Ovary (tissue), 7 donors: ENCODE measurements at regions not wholly inside any gene's neighbourhood (a gene's known extent, or its start where the extent isn't known, plus 50 kb on each side); places are given as distances from the start of the nearest gene placed in this dataset.
"Not testable (repeated sequence)": the region's sequence is repeated elsewhere in the genome, so short reads cannot be mapped to it uniquely, and the experiment has no call there.

ENCODE experiments used
- DNase-seq, 5 donors: peaks; one replicate each; pipeline ENCODE4 v3.0.0-alpha.2; 2019 to 2020
- H3K27ac ChIP-seq, 2 donors: fragments of 200-600 bp; one replicate each; pipeline versions ENCODE4 v1.5.1 to v1.8.0; 2019 to 2022
- H3K27me3 ChIP-seq: fragments of 200-600 bp; one replicate; pipeline ENCODE4 v1.8.0; 2022
- H3K36me3 ChIP-seq: fragments of 200-600 bp; sonication (generic); one replicate; pipeline ENCODE4 v1.5.1; 2019
- H3K4me1 ChIP-seq: one replicate; pipeline ENCODE4 v1.8.1; 2013; ENCODE audit warnings: mild to moderate bottlenecking, moderate library complexity; ENCODE audit not compliant: insufficient read depth
- H3K4me3 ChIP-seq: fragments of 200-600 bp; sonication (generic); one replicate; pipeline ENCODE4 v1.5.1; 2017
- H3K9me3 ChIP-seq, 2 donors: fragments of 200-600 bp in 1 of 2; sonication (generic) in 1 of 2; one replicate each; pipeline versions ENCODE4 v1.5.1 to v1.8.1; 2013 to 2019; ENCODE audit warnings: mild to moderate bottlenecking in 1 of 2, moderate library complexity in 1 of 2
- CTCF ChIP-seq, 3 donors: fragments of 450-650 bp in 2 of 3; fragments of 200-600 bp in 1 of 3; IDR thresholded peaks; one replicate each; pipeline versions ENCODE4 v1.5.1 to v1.8.0; 2016 to 2022; ENCODE audit warnings: antibody characterized with exemption in 3 of 3, mild to moderate bottlenecking in 1 of 3
- EP300 ChIP-seq: sonication (generic); formaldehyde crosslinking; IDR thresholded peaks from one replicate; pipeline ENCODE4 v1.6.1; 2017; ENCODE audit warnings: antibody characterized with exemption
- POLR2A ChIP-seq: fragments of 450-650 bp; IDR thresholded peaks from one replicate; pipeline ENCODE4 v1.6.1; 2017; ENCODE audit warnings: antibody characterized with exemption, mild to moderate bottlenecking, moderate library complexity
- WGBS, 3 donors: extraction: QIAGEN DNeasy Blood & Tissue Kit in 1 of 3; methylation state at CpG; one replicate each; pipeline versions ENCODE4 v1.1.5 to v1.1.7; 2013 to 2017; 5-methylcytosine and 5-hydroxymethylcytosine counted together
- intact Hi-C, 4 donors: fragments of 100-400 bp; cut with DNase I; formaldehyde crosslinking; loops; one replicate each; pipeline versions ENCODE4 v1.11.0 to v1.15.1; 2022 to 2023
- donor health status: DM: no; HTN: no; CAD: no; lungs with moderate emphysema.
- donor health status: DM: no; HTN: no; CAD: no.
- donor health status: Bipolar disorder and iron deficiency.
- donor health status: DM: no; HTN: no; CAD: no.
- donor health status: DM: yes; HTN: yes; CAD: no.

- Histone ChIP-seq H3K27me3 (no peaks in the 10 kb centered on the region), H3K9me3 (no peaks in the 10 kb centered on the region), H3K4me3 (no peak overlapping the region), H3K4me1 (no peaks in the 10 kb centered on the region), H3K27ac (no peak overlapping the region), H3K36me3 (no peaks in the 10 kb centered on the region)
- TF ChIP-seq CTCF (IDR thresholded peaks at IDR 0.05) (no peak), POLR2A (no peak), EP300 (no peak)
- intact Hi-C loops = no loop called here
- WGBS, 3 donors = 92 to 94% (median 93%) methylated on average over 4 of the region's 4 CpGs
- DNase-seq = no peak
Observed at GRCh38 chr4:29085748-29086147, 1634.4 kb upstream of the PCDH7 start.

- 90 to 96% (median 95%) methylated on average over 3 of the region's 3 CpGs for WGBS, 3 donors
- no peak for TF ChIP-seq CTCF (IDR thresholded peaks at IDR 0.05)
- TF ChIP-seq EP300 = no peak
- no peak for TF ChIP-seq POLR2A
- H3K4me1 ChIP-seq = no peaks in the 10 kb centered on the region
- no peak overlapping the region for H3K27ac ChIP-seq
- no peak for DNase-seq
- no peaks in the 10 kb centered on the region for H3K9me3 ChIP-seq
- H3K36me3 ChIP-seq = no peaks in the 10 kb centered on the region
- intact Hi-C loops = no loop called here
- no peaks in the 10 kb centered on the region for H3K27me3 ChIP-seq
- H3K4me3 ChIP-seq = no peak overlapping the region
Observed at GRCh38 chr4:29104694-29105093, 1615.5 kb upstream of the PCDH7 start.

- Histone ChIP-seq H3K4me1 (no peaks in the 10 kb centered on the region), H3K36me3 (no peaks in the 10 kb centered on the region), H3K9me3 (no peaks in the 10 kb centered on the region), H3K27ac (no peak overlapping the region), H3K27me3 (no peaks in the 10 kb centered on the region), H3K4me3 (no peak overlapping the region)
- no peak for DNase-seq
- intact Hi-C loops = no loop called here
- 17 to 31% (median 22%) methylated on average over 3 of the region's 3 CpGs for WGBS, 3 donors
- no peak for TF ChIP-seq POLR2A
Observed at GRCh38 chr4:29113960-29114359, 1606.2 kb upstream of the PCDH7 start.

- H3K27me3 ChIP-seq, H3K4me1 ChIP-seq, H3K36me3 ChIP-seq, H3K4me3 ChIP-seq, H3K9me3 ChIP-seq, intact Hi-C loops, H3K27ac ChIP-seq: not testable (repeated sequence)
- DNase-seq = peak in 1 of 5 donors; percentile 4
- 96 to 98% (median 96%) methylated on average over 28 to 38 of the region's 38 CpGs for WGBS, 3 donors
Observed at GRCh38 chr4:29117231-29117722, 1602.9 kb upstream of the PCDH7 start.

- Histone ChIP-seq H3K27ac (no peak overlapping the region), H3K4me1 (no peaks in the 10 kb centered on the region), H3K9me3 (no peaks in the 10 kb centered on the region), H3K36me3 (no peaks in the 10 kb centered on the region), H3K27me3 (no peaks in the 10 kb centered on the region), H3K4me3 (no peak overlapping the region)
- 10 to 24% (median 12%) methylated on average over 4 of the region's 4 CpGs for WGBS, 3 donors
- intact Hi-C loops = no loop called here
- TF ChIP-seq EP300 (no peak), CTCF (IDR thresholded peaks at IDR 0.05) (no peak)
- DNase-seq = no peak
Observed at GRCh38 chr4:29121586-29121985, 1598.6 kb upstream of the PCDH7 start.

- no peak for DNase-seq
- 89 to 95% (median 90%) methylated on average over 1 of the region's 1 CpG for WGBS, 3 donors
- no peaks in the 10 kb centered on the region for H3K9me3 ChIP-seq
- no peak overlapping the region for H3K4me3 ChIP-seq
- no peak overlapping the region for H3K27ac ChIP-seq
- no peaks in the 10 kb centered on the region for H3K27me3 ChIP-seq
- intact Hi-C loops = no loop called here
- no peaks in the 10 kb centered on the region for H3K36me3 ChIP-seq
- H3K4me1 ChIP-seq = no peaks in the 10 kb centered on the region
- TF ChIP-seq EP300 = no peak
- TF ChIP-seq POLR2A = no peak
- no peak for TF ChIP-seq CTCF (IDR thresholded peaks at IDR 0.05)
Observed at GRCh38 chr4:29128810-29129209, 1591.4 kb upstream of the PCDH7 start.
